ENCODE measurements at regions not wholly inside any gene's neighbourhood (a gene's known extent, or its start where the extent isn't known, plus 50 kb on each side); places are given as distances from the start of the nearest gene placed in this dataset.

GRCh38 chr5:93342563-93343061 is 238.4 kb downstream of the NR2F1-AS1 start:
- no peak for TF ChIP-seq CTCF (conservative IDR thresholded peaks at IDR 0.05; ENCODE audit: low read length)
- TF ChIP-seq EZH2phosphoT487 (IDR thresholded peaks at IDR 0.05; ENCODE audit: borderline replicate concordance) = no peak

Measured in Loucy (cell line).